Amniotic stem cell (primary cell): ENCODE measurements at regions not wholly inside any gene's neighbourhood (a gene's known extent, or its start where the extent isn't known, plus 50 kb on each side); places are given as distances from the start of the nearest gene placed in this dataset.
"Not testable (repeated sequence)": the region's sequence is repeated elsewhere in the genome, so short reads cannot be mapped to it uniquely, and the experiment has no call there.

Source experiments
- DNase-seq: peaks from one replicate; lab custom pipeline; 2025; lab: John Stamatoyannopoulos, UW

- DNase-seq, result no peak
These were observed 683.8 kb upstream of the PABPC4L start for GRCh38 chr4:134885436-134885835.

- peak; percentile 39 for DNase-seq
These were observed 682.4 kb upstream of the PABPC4L start for GRCh38 chr4:134883831-134884449.

DNA sequence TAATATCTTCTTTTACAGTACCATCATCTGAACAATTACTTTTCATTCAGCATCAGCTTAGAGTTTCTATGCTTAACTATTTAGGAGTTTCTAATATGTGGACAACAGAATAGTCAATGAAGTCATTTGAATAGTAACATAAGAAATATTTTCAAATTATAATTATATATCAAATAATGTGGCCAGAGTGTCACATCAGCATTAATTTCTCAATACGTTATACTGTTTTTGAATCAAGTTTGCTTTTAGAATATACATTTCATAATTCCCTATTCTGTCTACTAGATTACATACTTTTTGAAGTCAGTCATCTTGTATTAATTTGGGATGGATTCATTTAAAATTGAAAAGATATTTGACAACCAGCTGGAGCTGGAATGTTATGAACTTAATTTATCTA, 677.4 kb upstream of the PABPC4L start:
- DNase-seq, result no peak

DNA sequence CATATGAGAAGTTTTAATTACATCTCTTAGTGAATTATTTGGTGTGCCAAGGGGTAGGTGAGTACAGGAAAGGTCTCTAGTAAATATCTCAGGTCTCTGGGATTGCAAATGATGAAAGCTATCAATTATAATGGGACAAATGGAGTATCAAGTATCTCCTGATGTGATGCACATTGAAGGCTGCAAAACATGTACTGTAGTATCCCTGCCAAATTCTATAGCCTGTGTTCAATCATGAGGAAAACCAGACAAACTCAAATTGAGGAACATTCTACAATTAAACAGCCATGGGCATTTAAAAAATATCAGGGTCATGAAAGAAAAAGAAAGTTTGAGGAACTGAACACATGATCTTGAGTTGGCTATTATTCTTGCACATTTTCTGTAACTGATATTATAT, 665.4 kb upstream of the PABPC4L start:
- DNase-seq, result no peak

- DNase-seq, result no peak
These were observed 664.1 kb upstream of the PABPC4L start for GRCh38 chr4:134865675-134866074.

DNA sequence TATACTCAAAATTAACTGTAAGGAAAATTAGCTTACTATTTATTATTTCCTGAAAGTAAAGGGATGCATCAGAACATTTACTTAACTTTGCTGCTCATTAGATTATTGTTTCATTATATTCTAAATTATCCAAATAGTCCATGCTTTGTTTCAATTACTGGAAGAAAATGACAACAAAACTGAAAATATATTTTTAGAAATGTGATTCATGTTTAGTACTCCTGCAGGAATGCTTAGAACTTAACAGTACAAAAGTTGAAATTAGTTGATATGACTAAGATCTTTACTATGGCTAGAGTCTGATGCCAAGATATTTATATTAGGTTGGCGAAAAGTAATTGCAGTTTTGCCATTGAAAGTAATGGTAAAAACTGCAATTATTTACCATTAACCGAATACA, 660.5 kb upstream of the PABPC4L start:
- no peak for DNase-seq

DNA sequence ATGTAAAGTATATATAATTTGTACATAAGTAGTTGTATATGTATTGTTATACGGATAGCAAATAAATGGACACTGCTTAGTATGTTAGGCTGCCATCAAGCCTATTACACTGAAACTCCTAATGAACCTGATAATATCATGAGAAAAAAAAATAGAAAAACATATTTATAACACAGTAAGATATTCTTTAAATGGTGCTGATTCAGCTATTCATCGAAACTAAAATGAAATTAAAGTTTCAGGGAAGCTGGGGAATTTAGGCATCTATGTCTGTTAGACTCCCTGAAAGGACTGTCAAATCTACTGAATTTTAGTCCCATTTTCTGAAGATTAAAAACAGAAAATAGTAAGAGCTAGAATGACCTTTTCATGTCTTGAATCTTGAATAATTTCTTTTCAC, 647.1 kb upstream of the PABPC4L start:
- no peak for DNase-seq

DNA sequence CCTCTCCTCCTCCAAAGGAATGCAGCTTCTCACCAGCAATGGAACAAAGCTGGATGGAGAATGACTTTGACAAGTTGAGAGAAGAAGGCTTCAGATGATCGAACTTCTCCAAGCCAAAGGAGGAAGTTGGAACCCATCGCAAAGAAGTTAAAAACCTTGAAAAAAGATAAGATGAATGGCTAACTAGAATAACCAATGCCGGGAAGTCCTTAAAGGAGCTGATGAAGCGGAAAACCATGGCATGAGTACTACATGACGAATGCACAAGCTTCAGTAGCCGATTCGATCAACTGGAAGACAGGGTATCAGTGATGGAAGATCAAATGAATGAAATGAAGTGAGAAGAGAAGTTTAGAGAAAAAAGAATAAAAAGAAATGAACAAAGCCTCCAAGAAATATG, 629.2 kb upstream of the PABPC4L start:
- not testable (repeated sequence) for DNase-seq

GRCh38 chr4:134812611-134813010, 611.0 kb upstream of the PABPC4L start:
- peak; percentile 56 for DNase-seq

GRCh38 chr4:134807231-134807745, 605.7 kb upstream of the PABPC4L start:
- DNase-seq, result no peak

DNA sequence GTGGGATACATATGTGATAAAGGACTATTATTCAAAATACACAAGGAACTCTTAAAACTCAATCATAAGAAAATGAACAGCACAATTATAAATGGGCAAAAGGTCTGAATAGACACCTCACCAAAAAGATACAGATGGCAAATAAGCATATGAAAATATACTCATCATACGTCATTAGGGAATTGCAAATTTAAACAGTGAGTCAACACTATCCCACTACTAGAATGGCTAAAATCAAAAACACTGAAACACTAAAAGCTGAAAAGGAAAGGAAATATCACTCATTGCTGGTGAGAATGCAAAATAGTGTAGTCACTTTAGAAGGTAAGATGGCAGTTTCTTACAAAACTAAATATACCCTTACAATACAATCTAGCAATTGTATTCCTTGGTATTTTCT, 597.0 kb upstream of the PABPC4L start:
- no peak for DNase-seq

GRCh38 chr4:134787315-134787714, 585.7 kb upstream of the PABPC4L start:
- DNase-seq, result peak; percentile 16

GRCh38 chr4:134780244-134780643, 578.7 kb upstream of the PABPC4L start:
- DNase-seq, result no peak

- no peak for DNase-seq
These were observed 576.0 kb upstream of the PABPC4L start for GRCh38 chr4:134777606-134778005.

- no peak for DNase-seq
These were observed 572.0 kb upstream of the PABPC4L start for GRCh38 chr4:134773497-134774000.

DNA sequence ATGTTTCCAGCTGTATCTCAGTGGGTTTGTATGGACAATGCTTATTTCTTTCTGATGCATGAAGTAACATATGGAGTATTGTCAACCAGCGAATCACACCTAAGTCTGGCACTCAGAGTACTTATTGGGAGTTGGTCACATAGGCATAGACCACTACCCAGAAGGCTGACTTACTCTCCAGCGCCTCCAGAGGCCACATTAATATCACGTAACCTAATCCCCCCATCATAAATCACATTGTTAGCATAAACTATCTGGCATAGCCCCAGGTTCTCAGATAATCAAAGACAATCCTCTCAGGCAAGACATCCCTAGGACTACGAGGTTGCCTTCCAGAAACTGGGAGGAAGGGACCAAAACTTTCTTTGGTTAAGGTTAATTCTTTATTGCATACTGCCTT, 560.5 kb upstream of the PABPC4L start:
- DNase-seq, result no peak

GRCh38 chr4:134756421-134756820, 554.8 kb upstream of the PABPC4L start:
- DNase-seq, result no peak

GRCh38 chr4:134754301-134755019, 552.9 kb upstream of the PABPC4L start:
- DNase-seq, result no peak

- no peak for DNase-seq
These were observed 551.8 kb upstream of the PABPC4L start for GRCh38 chr4:134753390-134753789.

GRCh38 chr4:134747108-134747805, 545.7 kb upstream of the PABPC4L start:
- DNase-seq, result no peak

DNA sequence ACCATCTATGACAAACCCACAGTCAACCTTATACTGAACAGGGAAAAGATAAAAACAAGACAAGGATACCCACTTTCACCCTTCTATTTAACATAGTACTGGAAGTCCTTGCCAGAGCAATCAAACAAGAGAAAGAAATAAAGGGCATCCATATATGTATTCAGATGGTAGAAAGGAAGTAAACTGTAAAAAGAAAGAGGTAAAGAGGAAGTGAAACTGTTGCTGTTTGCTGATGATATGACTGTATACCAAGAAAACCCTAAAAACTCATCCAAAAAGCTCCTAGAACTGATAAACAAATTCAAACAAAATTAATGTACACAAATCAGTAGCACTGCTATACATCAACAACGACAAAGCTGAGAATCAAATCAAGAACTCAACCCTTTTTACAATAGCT, 538.7 kb upstream of the PABPC4L start:
- no peak for DNase-seq

GRCh38 chr4:134735901-134736300, 534.3 kb upstream of the PABPC4L start:
- no peak for DNase-seq

DNA sequence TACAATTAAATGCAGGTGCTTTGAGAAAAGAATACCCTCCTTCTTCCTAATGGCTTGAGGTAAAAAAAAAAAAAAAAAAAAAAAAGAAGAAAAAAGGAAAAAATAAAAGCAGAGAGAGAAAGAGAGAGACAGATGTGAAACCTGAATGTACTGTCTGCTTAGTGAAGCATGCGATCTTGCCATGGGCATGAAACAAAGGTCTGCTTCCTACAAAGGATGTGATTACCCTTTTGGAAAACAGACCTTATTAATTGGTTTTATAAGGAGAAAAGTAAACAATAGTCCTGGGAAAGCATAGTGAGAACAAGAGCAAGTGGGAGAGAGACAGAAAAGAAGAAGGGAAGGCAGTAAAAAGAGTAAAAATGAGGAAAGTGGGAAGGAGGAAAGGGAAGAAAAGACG, 526.1 kb upstream of the PABPC4L start:
- DNase-seq, result no peak
